Transverse colon (tissue), 4 donors: ENCODE measurements at regions not wholly inside any gene's neighbourhood (a gene's known extent, or its start where the extent isn't known, plus 50 kb on each side); places are given as distances from the start of the nearest gene placed in this dataset.

Experiments
- EP300 ChIP-seq: sonication (generic); formaldehyde crosslinking; IDR thresholded peaks from one replicate; pipeline ENCODE4 v1.6.1; 2017; ENCODE audit warnings: antibody characterized with exemption, low read depth
- POLR2A ChIP-seq: fragments of 450-650 bp; IDR thresholded peaks from one replicate; pipeline ENCODE4 v1.6.1; 2016; ENCODE audit warnings: antibody characterized with exemption, mild to moderate bottlenecking, moderate library complexity
- POLR2AphosphoS5 ChIP-seq, 3 donors: sonication (generic); formaldehyde crosslinking; IDR thresholded peaks; one replicate each; pipeline ENCODE4 v1.6.1; 2016; ENCODE audit warnings: antibody characterized with exemption in 3 of 3
- TF ChIP-seq, protein P1 (sequence below), 5 experiments: fragments of 200-600 bp in 3 of 5; fragments of 450-650 bp in 2 of 5; sonication (generic) in 3 of 5; IDR thresholded peaks; 1 replicate in 2 of 5; 2 replicates in 3 of 5; pipeline ENCODE4 v1.5.1; 2016 to 2017; ENCODE audit warnings: antibody characterized with exemption in 5 of 5, inconsistent platforms in 3 of 5, mild to moderate bottlenecking in 2 of 5, moderate library complexity in 1 of 5

DNA sequence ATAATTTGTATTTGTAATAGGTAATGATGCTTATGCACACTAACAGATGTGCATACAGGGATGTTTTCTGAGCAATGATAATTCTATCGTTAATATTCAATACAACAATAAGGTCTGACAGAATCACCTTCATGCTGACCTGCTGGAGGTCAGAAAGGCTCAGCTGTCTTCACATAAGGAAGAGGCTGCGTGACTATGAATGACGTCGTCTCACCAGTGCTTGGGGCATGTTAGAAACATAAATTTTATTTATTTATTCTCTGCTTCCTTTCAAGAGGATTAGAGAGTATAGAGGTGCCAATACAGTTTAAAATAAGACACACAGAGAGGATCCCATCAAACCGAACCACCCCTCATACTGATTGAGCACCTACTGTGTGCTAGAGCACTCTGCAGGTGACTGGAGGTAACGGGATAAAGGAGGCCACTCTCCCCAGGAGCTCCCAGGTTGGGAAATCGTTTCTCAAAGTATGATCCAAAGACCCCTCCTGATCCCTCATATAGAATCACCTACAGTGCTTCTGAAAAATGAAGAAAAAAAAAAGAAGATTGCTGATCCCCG, 265.6 kb upstream of the NPVF start:
- TF ChIP-seq, protein P1, sequence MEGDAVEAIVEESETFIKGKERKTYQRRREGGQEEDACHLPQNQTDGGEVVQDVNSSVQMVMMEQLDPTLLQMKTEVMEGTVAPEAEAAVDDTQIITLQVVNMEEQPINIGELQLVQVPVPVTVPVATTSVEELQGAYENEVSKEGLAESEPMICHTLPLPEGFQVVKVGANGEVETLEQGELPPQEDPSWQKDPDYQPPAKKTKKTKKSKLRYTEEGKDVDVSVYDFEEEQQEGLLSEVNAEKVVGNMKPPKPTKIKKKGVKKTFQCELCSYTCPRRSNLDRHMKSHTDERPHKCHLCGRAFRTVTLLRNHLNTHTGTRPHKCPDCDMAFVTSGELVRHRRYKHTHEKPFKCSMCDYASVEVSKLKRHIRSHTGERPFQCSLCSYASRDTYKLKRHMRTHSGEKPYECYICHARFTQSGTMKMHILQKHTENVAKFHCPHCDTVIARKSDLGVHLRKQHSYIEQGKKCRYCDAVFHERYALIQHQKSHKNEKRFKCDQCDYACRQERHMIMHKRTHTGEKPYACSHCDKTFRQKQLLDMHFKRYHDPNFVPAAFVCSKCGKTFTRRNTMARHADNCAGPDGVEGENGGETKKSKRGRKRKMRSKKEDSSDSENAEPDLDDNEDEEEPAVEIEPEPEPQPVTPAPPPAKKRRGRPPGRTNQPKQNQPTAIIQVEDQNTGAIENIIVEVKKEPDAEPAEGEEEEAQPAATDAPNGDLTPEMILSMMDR (IDR thresholded peaks at IDR 0.05): no peak
- TF ChIP-seq EP300 (no peak), POLR2AphosphoS5 (IDR thresholded peaks at IDR 0.05) (no peak), POLR2A (no peak)
